ENCODE measurements at regions not wholly inside any gene's neighbourhood (a gene's known extent, or its start where the extent isn't known, plus 50 kb on each side); places are given as distances from the start of the nearest gene placed in this dataset.

- no peak overlapping the region for H3K4me3 Mint-ChIP-seq (ENCODE audit: unreplicated experiment)
- H3K27ac Mint-ChIP-seq (ENCODE audit: unreplicated experiment): no peak overlapping the region
- no peak for DNase-seq (ENCODE audit: extremely low spot score, unreplicated experiment)
- no peaks in the 10 kb centered on the region for H3K36me3 Mint-ChIP-seq (ENCODE audit: unreplicated experiment)
- peaks cover 7% of the 10 kb centered on the region for H3K9me3 Mint-ChIP-seq (ENCODE audit: unreplicated experiment)
- TF ChIP-seq, protein P1, sequence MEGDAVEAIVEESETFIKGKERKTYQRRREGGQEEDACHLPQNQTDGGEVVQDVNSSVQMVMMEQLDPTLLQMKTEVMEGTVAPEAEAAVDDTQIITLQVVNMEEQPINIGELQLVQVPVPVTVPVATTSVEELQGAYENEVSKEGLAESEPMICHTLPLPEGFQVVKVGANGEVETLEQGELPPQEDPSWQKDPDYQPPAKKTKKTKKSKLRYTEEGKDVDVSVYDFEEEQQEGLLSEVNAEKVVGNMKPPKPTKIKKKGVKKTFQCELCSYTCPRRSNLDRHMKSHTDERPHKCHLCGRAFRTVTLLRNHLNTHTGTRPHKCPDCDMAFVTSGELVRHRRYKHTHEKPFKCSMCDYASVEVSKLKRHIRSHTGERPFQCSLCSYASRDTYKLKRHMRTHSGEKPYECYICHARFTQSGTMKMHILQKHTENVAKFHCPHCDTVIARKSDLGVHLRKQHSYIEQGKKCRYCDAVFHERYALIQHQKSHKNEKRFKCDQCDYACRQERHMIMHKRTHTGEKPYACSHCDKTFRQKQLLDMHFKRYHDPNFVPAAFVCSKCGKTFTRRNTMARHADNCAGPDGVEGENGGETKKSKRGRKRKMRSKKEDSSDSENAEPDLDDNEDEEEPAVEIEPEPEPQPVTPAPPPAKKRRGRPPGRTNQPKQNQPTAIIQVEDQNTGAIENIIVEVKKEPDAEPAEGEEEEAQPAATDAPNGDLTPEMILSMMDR (IDR thresholded peaks at IDR 0.05): no peak
- no peaks in the 10 kb centered on the region for H3K27me3 Mint-ChIP-seq (ENCODE audit: unreplicated experiment)
- no peaks in the 10 kb centered on the region for H3K4me1 Mint-ChIP-seq (ENCODE audit: unreplicated experiment)
Measured at GRCh38 chr12:125254856-125255255, 189.6 kb downstream of the AACS start.

DNA sequence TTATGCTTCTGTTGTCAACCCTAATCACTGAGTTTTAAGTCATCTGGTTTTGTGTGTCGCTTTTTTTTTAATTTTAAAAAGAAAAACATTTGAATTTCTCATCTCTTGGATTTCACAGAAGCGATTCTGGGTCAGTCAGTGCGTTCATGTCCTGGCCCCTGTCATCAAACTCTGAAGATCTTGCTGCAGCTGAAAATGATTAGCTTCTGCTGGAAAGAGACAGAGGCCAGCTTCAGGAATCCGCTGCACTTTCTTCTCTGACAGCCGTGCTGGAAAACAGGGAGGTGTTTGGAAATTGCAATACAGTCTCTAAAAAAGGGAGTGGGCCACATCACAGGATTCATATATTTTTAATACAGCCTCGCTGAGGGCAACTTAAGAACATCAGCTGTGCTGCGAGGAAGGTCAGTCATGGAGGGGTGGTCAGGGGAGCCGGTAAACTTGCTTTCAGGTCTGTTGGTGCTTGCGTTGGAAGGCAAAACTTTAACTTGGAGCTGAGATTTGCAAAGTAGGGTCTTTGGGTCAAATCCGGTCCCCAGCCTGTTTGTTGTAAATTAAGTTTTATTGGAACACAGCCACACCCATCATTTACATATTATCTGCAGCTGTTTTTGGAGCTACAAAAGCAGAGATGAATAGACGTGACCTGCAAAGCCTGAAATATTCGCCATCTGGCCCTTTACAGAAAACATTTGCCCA, 190.8 kb downstream of the AACS start:
- H3K27me3 Mint-ChIP-seq (ENCODE audit: unreplicated experiment): no peaks in the 10 kb centered on the region
- H3K36me3 Mint-ChIP-seq (ENCODE audit: unreplicated experiment): no peaks in the 10 kb centered on the region
- no peak overlapping the region for H3K4me3 Mint-ChIP-seq (ENCODE audit: unreplicated experiment)
- peaks cover 7% of the 10 kb centered on the region for H3K9me3 Mint-ChIP-seq (ENCODE audit: unreplicated experiment)
- H3K4me1 Mint-ChIP-seq (ENCODE audit: unreplicated experiment): no peaks in the 10 kb centered on the region
- TF ChIP-seq, protein P1 (IDR thresholded peaks at IDR 0.05): no peak
- no peak overlapping the region for H3K27ac Mint-ChIP-seq (ENCODE audit: unreplicated experiment)
- DNase-seq (ENCODE audit: extremely low spot score, unreplicated experiment): no peak

DNA sequence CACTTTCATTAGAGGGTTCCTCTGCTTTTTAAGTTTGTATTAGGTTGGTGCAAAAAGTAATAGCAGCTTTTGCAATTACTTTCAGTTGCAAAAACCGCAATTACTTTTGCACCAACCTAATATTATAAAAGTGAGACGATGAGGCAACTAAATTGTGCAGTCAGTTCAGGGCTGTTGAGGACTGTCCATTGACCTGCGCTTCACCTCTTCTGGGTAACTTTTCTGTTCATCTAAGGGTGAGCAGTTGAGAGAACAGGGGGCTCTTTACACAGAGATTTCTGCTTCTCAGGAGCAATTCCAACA, 191.3 kb downstream of the AACS start:
- H3K27me3 Mint-ChIP-seq (ENCODE audit: unreplicated experiment): no peaks in the 10 kb centered on the region
- H3K36me3 Mint-ChIP-seq (ENCODE audit: unreplicated experiment): no peaks in the 10 kb centered on the region
- no peaks in the 10 kb centered on the region for H3K4me1 Mint-ChIP-seq (ENCODE audit: unreplicated experiment)
- H3K27ac Mint-ChIP-seq (ENCODE audit: unreplicated experiment): no peak overlapping the region
- no peak overlapping the region for H3K4me3 Mint-ChIP-seq (ENCODE audit: unreplicated experiment)
- TF ChIP-seq, protein P1 (IDR thresholded peaks at IDR 0.05): no peak
- H3K9me3 Mint-ChIP-seq (ENCODE audit: unreplicated experiment): peaks cover 7% of the 10 kb centered on the region
- DNase-seq (ENCODE audit: extremely low spot score, unreplicated experiment): no peak

DNA sequence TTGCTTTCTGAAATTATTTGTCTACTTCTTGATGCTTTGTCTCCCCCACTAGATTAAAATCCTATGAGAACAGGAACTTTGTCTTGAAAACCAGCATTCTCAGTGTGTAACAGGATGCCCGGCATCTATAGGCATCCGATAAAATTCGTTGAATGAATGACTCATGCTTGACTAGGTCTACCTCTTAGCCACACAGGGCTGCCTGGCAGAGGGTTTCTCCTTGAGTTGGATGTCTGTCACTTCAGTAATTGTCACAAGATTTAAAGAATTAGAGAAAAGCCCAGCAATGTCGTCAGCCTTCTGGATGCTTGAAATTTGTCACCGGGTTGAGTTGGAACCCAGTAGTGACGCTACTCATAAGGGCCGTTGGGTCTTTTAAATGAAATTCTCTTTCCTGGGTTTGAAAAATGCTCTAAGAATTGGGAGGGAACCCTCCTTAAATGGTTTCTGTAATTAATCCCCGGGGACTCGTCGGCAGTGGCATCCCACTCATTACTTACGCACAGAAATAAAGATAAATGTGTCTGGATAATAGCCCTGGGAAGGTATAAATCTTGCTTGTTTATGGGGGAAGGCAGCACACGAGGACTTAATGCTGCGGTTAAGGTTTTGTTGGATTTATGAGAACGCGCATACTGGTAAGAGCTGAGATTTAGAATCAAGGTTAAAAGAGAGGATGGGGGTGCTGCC, 194.1 kb downstream of the AACS start:
- DNase-seq (ENCODE audit: extremely low spot score, unreplicated experiment): no peak
- no peaks in the 10 kb centered on the region for H3K36me3 Mint-ChIP-seq (ENCODE audit: unreplicated experiment)
- TF ChIP-seq, protein P1 (IDR thresholded peaks at IDR 0.05): no peak
- no peak overlapping the region for H3K4me3 Mint-ChIP-seq (ENCODE audit: unreplicated experiment)
- H3K9me3 Mint-ChIP-seq (ENCODE audit: unreplicated experiment): peaks cover 7% of the 10 kb centered on the region
- no peak overlapping the region for H3K27ac Mint-ChIP-seq (ENCODE audit: unreplicated experiment)
- no peaks in the 10 kb centered on the region for H3K4me1 Mint-ChIP-seq (ENCODE audit: unreplicated experiment)
- H3K27me3 Mint-ChIP-seq (ENCODE audit: unreplicated experiment): no peaks in the 10 kb centered on the region

DNA sequence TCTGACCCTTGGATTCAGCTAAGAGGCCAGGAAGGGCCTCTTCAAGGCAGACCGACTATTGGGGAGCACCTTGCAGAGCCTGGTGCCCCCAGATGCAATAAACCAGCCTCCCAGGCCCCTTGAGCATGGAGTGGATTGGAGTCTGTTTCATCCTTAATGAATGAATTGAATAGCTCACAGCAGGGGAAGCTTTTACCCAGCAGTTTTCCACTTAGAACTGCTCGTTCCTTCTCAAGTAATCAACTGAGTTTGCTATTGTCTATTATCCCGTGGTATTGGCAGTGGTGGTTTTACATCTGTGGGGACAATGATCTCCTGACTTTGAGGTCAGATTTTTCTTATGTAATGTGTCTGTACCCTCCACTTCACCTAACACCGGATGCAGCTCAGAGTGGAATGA, 197.6 kb downstream of the AACS start:
- Mint-ChIP-seq H3K4me3 (ENCODE audit: unreplicated experiment) (no peak overlapping the region), H3K9me3 (ENCODE audit: unreplicated experiment) (peaks cover under 1% of the 10 kb centered on the region), H3K27me3 (ENCODE audit: unreplicated experiment) (no peaks in the 10 kb centered on the region), H3K4me1 (ENCODE audit: unreplicated experiment) (no peaks in the 10 kb centered on the region), H3K36me3 (ENCODE audit: unreplicated experiment) (no peaks in the 10 kb centered on the region), H3K27ac (ENCODE audit: unreplicated experiment) (no peak overlapping the region)
- DNase-seq (ENCODE audit: extremely low spot score, unreplicated experiment): no peak
- TF ChIP-seq, protein P1 (IDR thresholded peaks at IDR 0.05): no peak

Data from osteocyte (in vitro differentiated cells).